ENCODE measurements at regions not wholly inside any gene's neighbourhood (a gene's known extent, or its start where the extent isn't known, plus 50 kb on each side); places are given as distances from the start of the nearest gene placed in this dataset.

- no peak overlapping the region for H3K4me3 ChIP-seq (ENCODE audit: low read depth in 1 of 2, low read length in 2 of 2)
- H3K4me1 ChIP-seq (ENCODE audit: control insufficient read depth in 1 of 2, insufficient read depth in 2 of 2, low read length in 2 of 2) = no peaks in the 10 kb centered on the region
- no peaks in the 10 kb centered on the region for H3K27me3 ChIP-seq (ENCODE audit: low read depth, low read length)
- H3K9me3 ChIP-seq (ENCODE audit: control insufficient read depth in 1 of 2, low read length in 2 of 2) = no peaks in the 10 kb centered on the region
- no peak overlapping the region for H3K27ac ChIP-seq (ENCODE audit: low read length)
- no peaks in the 10 kb centered on the region for H3K36me3 ChIP-seq (ENCODE audit: control insufficient read depth in 1 of 2, insufficient read depth in 2 of 2, low read length in 2 of 2)
These were observed 261.3 kb upstream of the ANO5 start for GRCh38 chr11:21931436-21932101.

DNA sequence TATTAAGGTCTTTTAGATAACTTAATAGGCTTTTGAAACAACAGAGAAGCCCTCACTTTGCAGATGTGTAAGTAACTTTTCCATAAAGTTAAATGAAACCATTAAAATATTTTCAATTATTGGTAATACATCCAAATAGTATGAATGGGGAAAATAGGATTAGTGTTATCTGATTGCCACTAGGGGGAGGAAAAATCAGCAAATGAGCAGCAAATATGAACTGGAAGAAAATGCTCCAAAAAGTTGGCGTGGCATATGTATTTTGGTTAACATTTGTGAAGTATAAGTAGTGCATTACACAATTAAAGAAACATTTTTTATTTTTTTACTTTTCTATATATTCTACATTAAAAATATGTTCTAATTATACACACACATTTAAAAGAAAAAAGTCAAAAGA is 259.8 kb upstream of the ANO5 start:
- no peaks in the 10 kb centered on the region for H3K9me3 ChIP-seq (ENCODE audit: control insufficient read depth in 1 of 2, low read length in 2 of 2)
- H3K27me3 ChIP-seq (ENCODE audit: low read depth, low read length) = no peaks in the 10 kb centered on the region
- H3K4me1 ChIP-seq (ENCODE audit: control insufficient read depth in 1 of 2, insufficient read depth in 2 of 2, low read length in 2 of 2) = no peaks in the 10 kb centered on the region
- no peak overlapping the region for H3K4me3 ChIP-seq (ENCODE audit: low read depth in 1 of 2, low read length in 2 of 2)
- no peaks in the 10 kb centered on the region for H3K36me3 ChIP-seq (ENCODE audit: control insufficient read depth in 1 of 2, insufficient read depth in 2 of 2, low read length in 2 of 2)
- no peak overlapping the region for H3K27ac ChIP-seq (ENCODE audit: low read length)

DNA sequence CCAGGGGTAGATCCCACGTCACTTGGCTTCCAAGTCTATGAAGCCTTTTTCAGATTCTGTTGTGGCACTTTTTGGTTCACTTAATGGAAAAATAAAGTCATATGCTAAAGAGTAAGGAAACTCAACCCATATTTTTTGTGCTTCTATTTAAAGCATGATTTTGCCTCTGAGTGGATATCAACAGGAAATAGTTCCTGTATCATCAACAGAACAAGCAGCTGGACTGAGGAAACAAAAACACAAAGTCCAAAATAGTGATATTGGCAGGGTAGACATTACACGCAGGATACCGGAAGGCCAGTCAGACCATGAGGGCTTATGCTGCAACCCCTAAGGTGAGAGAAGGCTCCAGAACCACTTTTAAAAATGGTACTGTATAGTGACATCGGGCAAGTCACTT is 248.3 kb upstream of the ANO5 start:
- Histone ChIP-seq H3K9me3 (ENCODE audit: control insufficient read depth in 1 of 2, low read length in 2 of 2) (no peaks in the 10 kb centered on the region), H3K36me3 (ENCODE audit: control insufficient read depth in 1 of 2, insufficient read depth in 2 of 2, low read length in 2 of 2) (no peaks in the 10 kb centered on the region), H3K27ac (ENCODE audit: low read length) (no peak overlapping the region), H3K27me3 (ENCODE audit: low read depth, low read length) (no peaks in the 10 kb centered on the region), H3K4me3 (ENCODE audit: low read depth in 1 of 2, low read length in 2 of 2) (no peak overlapping the region), H3K4me1 (ENCODE audit: control insufficient read depth in 1 of 2, insufficient read depth in 2 of 2, low read length in 2 of 2) (no peaks in the 10 kb centered on the region)

GRCh38 chr11:21948876-21949275 is 244.0 kb upstream of the ANO5 start:
- Histone ChIP-seq H3K27me3 (ENCODE audit: low read depth, low read length) (no peaks in the 10 kb centered on the region), H3K9me3 (ENCODE audit: control insufficient read depth in 1 of 2, low read length in 2 of 2) (no peaks in the 10 kb centered on the region), H3K27ac (ENCODE audit: low read length) (no peak overlapping the region), H3K36me3 (ENCODE audit: control insufficient read depth in 1 of 2, insufficient read depth in 2 of 2, low read length in 2 of 2) (no peaks in the 10 kb centered on the region), H3K4me1 (ENCODE audit: control insufficient read depth in 1 of 2, insufficient read depth in 2 of 2, low read length in 2 of 2) (no peaks in the 10 kb centered on the region), H3K4me3 (ENCODE audit: low read depth in 1 of 2, low read length in 2 of 2) (no peak overlapping the region)

DNA sequence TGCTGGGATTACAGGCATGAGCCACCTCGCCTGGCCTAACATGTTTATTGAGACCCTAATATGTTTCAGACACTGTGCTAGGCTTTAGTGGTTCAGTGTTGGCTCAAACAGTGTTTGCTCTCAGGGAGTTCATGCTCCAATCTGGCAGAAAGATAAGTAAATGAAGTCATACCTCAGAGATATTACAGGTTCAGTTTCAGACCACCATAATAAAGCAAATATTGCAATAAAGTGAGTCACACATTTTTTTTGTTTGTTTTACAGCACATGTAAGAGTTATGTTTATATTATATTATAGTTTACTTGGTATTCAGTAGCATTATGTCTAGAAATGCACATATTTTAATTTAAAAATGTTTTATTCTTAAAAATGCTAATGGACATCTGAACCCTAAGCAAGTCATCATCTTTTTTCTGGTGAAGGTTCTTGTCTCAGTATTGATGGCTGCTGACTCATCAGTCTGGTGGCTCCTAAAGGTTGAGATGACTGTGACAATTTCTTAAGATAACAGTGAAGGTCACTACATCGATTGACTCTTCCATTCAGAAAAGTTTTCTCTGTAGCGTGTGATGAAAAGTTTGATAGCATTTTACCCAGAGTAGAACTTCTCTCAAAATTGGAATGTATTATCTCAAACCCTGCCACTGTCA is 243.0 kb upstream of the ANO5 start:
- no peak overlapping the region for H3K4me3 ChIP-seq (ENCODE audit: low read depth in 1 of 2, low read length in 2 of 2)
- no peaks in the 10 kb centered on the region for H3K27me3 ChIP-seq (ENCODE audit: low read depth, low read length)
- H3K36me3 ChIP-seq (ENCODE audit: control insufficient read depth in 1 of 2, insufficient read depth in 2 of 2, low read length in 2 of 2) = no peaks in the 10 kb centered on the region
- no peaks in the 10 kb centered on the region for H3K4me1 ChIP-seq (ENCODE audit: control insufficient read depth in 1 of 2, insufficient read depth in 2 of 2, low read length in 2 of 2)
- peaks cover 0 to 2% of the 10 kb centered on the region in 2 donors for H3K9me3 ChIP-seq (ENCODE audit: control insufficient read depth in 1 of 2, low read length in 2 of 2)
- H3K27ac ChIP-seq (ENCODE audit: low read length) = no peak overlapping the region

DNA sequence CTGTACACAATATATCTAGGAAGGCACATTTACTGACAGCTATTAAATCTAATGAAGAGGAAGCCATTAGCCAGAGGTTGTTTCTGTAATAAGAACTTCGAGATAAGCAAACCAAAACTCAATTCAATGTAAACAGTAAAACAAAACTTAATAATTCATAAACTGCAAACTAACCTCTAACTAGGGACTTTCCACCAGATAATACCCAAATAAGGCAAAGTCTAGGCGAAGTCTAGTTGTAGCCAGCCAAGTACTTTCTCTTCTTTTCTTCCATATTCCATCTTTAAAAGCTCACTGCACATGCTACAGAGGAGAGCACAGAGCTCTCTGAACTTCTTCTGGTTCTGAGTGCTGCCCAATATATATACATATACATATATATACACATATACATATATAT is 229.9 kb upstream of the ANO5 start:
- H3K4me1 ChIP-seq (ENCODE audit: control insufficient read depth in 1 of 2, insufficient read depth in 2 of 2, low read length in 2 of 2) = no peaks in the 10 kb centered on the region
- no peak overlapping the region for H3K27ac ChIP-seq (ENCODE audit: low read length)
- H3K4me3 ChIP-seq (ENCODE audit: low read depth in 1 of 2, low read length in 2 of 2) = no peak overlapping the region
- H3K27me3 ChIP-seq (ENCODE audit: low read depth, low read length) = no peaks in the 10 kb centered on the region
- H3K9me3 ChIP-seq (ENCODE audit: control insufficient read depth in 1 of 2, low read length in 2 of 2) = no peaks in the 10 kb centered on the region
- H3K36me3 ChIP-seq (ENCODE audit: control insufficient read depth in 1 of 2, insufficient read depth in 2 of 2, low read length in 2 of 2) = no peaks in the 10 kb centered on the region

DNA sequence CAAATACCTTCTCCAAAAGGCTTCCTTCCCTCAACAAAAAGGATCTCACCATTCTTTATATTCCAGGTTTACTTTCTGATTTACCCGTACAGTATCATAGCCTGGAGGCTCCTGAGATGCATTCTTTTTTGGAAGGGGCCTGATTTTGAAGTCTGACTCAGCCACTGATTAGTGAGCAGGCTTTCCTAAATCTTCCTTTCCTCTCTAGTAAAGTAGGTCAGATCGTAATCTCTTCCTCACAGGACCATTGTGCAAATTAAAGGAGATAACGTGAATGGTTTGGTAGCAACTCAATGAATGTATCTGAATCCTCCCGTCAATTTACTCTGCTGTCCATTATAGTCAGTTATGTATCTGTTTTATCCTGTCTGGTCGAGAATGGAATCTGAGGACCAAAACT is 227.7 kb upstream of the ANO5 start:
- H3K4me3 ChIP-seq (ENCODE audit: low read depth in 1 of 2, low read length in 2 of 2) = no peak overlapping the region
- no peak overlapping the region for H3K27ac ChIP-seq (ENCODE audit: low read length)
- no peaks in the 10 kb centered on the region for H3K9me3 ChIP-seq (ENCODE audit: control insufficient read depth in 1 of 2, low read length in 2 of 2)
- no peaks in the 10 kb centered on the region for H3K27me3 ChIP-seq (ENCODE audit: low read depth, low read length)
- H3K36me3 ChIP-seq (ENCODE audit: control insufficient read depth in 1 of 2, insufficient read depth in 2 of 2, low read length in 2 of 2) = no peaks in the 10 kb centered on the region
- no peaks in the 10 kb centered on the region for H3K4me1 ChIP-seq (ENCODE audit: control insufficient read depth in 1 of 2, insufficient read depth in 2 of 2, low read length in 2 of 2)

GRCh38 chr11:21968702-21969101 is 224.2 kb upstream of the ANO5 start:
- Histone ChIP-seq H3K4me3 (ENCODE audit: low read depth in 1 of 2, low read length in 2 of 2) (no peak overlapping the region), H3K36me3 (ENCODE audit: control insufficient read depth in 1 of 2, insufficient read depth in 2 of 2, low read length in 2 of 2) (no peaks in the 10 kb centered on the region), H3K9me3 (ENCODE audit: control insufficient read depth in 1 of 2, low read length in 2 of 2) (peaks cover 0 to 2% of the 10 kb centered on the region in 2 donors), H3K27me3 (ENCODE audit: low read depth, low read length) (no peaks in the 10 kb centered on the region), H3K27ac (ENCODE audit: low read length) (no peak overlapping the region), H3K4me1 (ENCODE audit: control insufficient read depth in 1 of 2, insufficient read depth in 2 of 2, low read length in 2 of 2) (no peaks in the 10 kb centered on the region)

- Histone ChIP-seq H3K27ac (ENCODE audit: low read length) (no peak overlapping the region), H3K4me1 (ENCODE audit: control insufficient read depth in 1 of 2, insufficient read depth in 2 of 2, low read length in 2 of 2) (no peaks in the 10 kb centered on the region), H3K9me3 (ENCODE audit: control insufficient read depth in 1 of 2, low read length in 2 of 2) (peaks cover 0 to 4% of the 10 kb centered on the region in 2 donors), H3K27me3 (ENCODE audit: low read depth, low read length) (no peaks in the 10 kb centered on the region), H3K4me3 (ENCODE audit: low read depth in 1 of 2, low read length in 2 of 2) (no peak overlapping the region), H3K36me3 (ENCODE audit: control insufficient read depth in 1 of 2, insufficient read depth in 2 of 2, low read length in 2 of 2) (no peaks in the 10 kb centered on the region)
These were observed 223.0 kb upstream of the ANO5 start for GRCh38 chr11:21969841-21970240.

DNA sequence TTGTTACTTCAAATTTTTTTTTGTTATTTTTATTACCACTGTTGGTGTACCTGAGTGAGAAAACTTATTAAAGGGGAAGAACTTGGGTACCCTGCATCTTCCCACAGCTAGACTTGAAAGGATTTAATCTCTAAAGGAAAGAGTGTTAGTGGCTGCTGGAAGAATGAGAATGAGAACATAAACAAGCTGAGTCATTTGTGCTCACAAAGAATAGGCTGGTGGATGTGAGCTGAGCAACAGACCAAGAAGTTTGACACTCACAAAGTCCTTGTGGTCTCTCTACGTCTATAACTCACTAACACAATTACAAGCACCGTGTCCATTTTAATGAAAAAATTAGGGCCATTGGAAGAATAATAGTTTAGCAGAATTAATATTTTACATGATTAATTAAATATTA is 217.6 kb upstream of the ANO5 start:
- Histone ChIP-seq H3K9me3 (ENCODE audit: control insufficient read depth in 1 of 2, low read length in 2 of 2) (peaks cover 0 to 4% of the 10 kb centered on the region in 2 donors), H3K4me3 (ENCODE audit: low read depth in 1 of 2, low read length in 2 of 2) (no peak overlapping the region), H3K4me1 (ENCODE audit: control insufficient read depth in 1 of 2, insufficient read depth in 2 of 2, low read length in 2 of 2) (no peaks in the 10 kb centered on the region), H3K36me3 (ENCODE audit: control insufficient read depth in 1 of 2, insufficient read depth in 2 of 2, low read length in 2 of 2) (no peaks in the 10 kb centered on the region), H3K27me3 (ENCODE audit: low read depth, low read length) (no peaks in the 10 kb centered on the region), H3K27ac (ENCODE audit: low read length) (no peak overlapping the region)

DNA sequence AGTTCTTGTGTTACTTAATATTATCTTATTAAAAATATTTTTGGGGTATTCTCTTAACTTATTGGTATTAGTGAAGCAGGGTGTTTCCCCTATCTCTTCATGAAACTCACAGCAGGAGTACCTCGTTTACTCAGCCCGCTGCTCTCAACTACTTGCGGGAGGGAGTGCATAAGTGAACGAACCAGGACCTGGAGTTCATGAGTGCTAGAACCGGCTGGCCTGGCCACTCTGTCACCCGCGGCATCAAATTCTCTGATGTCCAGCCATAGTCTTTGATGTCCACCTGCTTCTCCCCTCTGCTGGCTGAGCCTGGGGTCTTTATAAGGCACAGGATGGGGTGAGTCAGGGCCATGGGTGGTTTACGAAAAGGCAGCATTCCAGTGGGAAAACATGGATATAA is 216.7 kb upstream of the ANO5 start:
- no peak overlapping the region for H3K27ac ChIP-seq (ENCODE audit: low read length)
- no peaks in the 10 kb centered on the region for H3K36me3 ChIP-seq (ENCODE audit: control insufficient read depth in 1 of 2, insufficient read depth in 2 of 2, low read length in 2 of 2)
- no peak overlapping the region for H3K4me3 ChIP-seq (ENCODE audit: low read depth in 1 of 2, low read length in 2 of 2)
- H3K27me3 ChIP-seq (ENCODE audit: low read depth, low read length) = no peaks in the 10 kb centered on the region
- H3K9me3 ChIP-seq (ENCODE audit: control insufficient read depth in 1 of 2, low read length in 2 of 2) = peaks cover 0 to 4% of the 10 kb centered on the region in 2 donors
- no peaks in the 10 kb centered on the region for H3K4me1 ChIP-seq (ENCODE audit: control insufficient read depth in 1 of 2, insufficient read depth in 2 of 2, low read length in 2 of 2)

GRCh38 chr11:21983431-21983830 is 209.5 kb upstream of the ANO5 start:
- no peaks in the 10 kb centered on the region for H3K9me3 ChIP-seq (ENCODE audit: control insufficient read depth in 1 of 2, low read length in 2 of 2)
- no peak overlapping the region for H3K4me3 ChIP-seq (ENCODE audit: low read depth in 1 of 2, low read length in 2 of 2)
- no peaks in the 10 kb centered on the region for H3K27me3 ChIP-seq (ENCODE audit: low read depth, low read length)
- no peak overlapping the region for H3K27ac ChIP-seq (ENCODE audit: low read length)
- no peaks in the 10 kb centered on the region for H3K4me1 ChIP-seq (ENCODE audit: control insufficient read depth in 1 of 2, insufficient read depth in 2 of 2, low read length in 2 of 2)
- H3K36me3 ChIP-seq (ENCODE audit: control insufficient read depth in 1 of 2, insufficient read depth in 2 of 2, low read length in 2 of 2) = no peaks in the 10 kb centered on the region

All from muscle layer of duodenum (tissue), 2 donors.